Right atrium auricular region (tissue), 2 donors: ENCODE measurements at regions not wholly inside any gene's neighbourhood (a gene's known extent, or its start where the extent isn't known, plus 50 kb on each side); places are given as distances from the start of the nearest gene placed in this dataset.

Experiments
- DNase-seq: peaks from one replicate; pipeline ENCODE4 v3.0.0-alpha.2; 2019; ENCODE audit warnings: low spot score
- H3K27ac ChIP-seq, 2 donors: fragments of 200-600 bp; sonication (generic); 1 replicate in 1 of 2; 2 replicates in 1 of 2; pipeline ENCODE4 v1.5.1; 2016 to 2019
- H3K27me3 ChIP-seq, 2 donors: fragments of 200-600 bp; sonication (generic); one replicate each; pipeline versions ENCODE4 v1.5.1 to v1.6.0; 2017 to 2019
- H3K36me3 ChIP-seq: fragments of 200-600 bp; sonication (generic); one replicate; pipeline ENCODE4 v1.5.1; 2016
- H3K4me1 ChIP-seq, 2 donors: fragments of 200-600 bp; sonication (generic); one replicate each; pipeline versions ENCODE4 v1.5.1 to v1.6.0; 2017 to 2019
- H3K4me3 ChIP-seq, 2 donors: fragments of 200-600 bp; sonication (generic); 1 replicate in 1 of 2; 2 replicates in 1 of 2; pipeline ENCODE4 v1.5.1; 2017 to 2019; ENCODE audit warnings: mild to moderate bottlenecking in 1 of 2, moderate library complexity in 1 of 2
- H3K9me3 ChIP-seq, 2 donors: fragments of 200-600 bp; sonication (generic); one replicate each; pipeline ENCODE4 v1.5.1; 2019
- TF ChIP-seq, protein P1 (sequence below), 2 donors: fragments of 200-600 bp; sonication (generic); IDR thresholded peaks; one replicate each; pipeline ENCODE4 v1.5.1; 2019; ENCODE audit warnings: antibody characterized with exemption in 2 of 2

GRCh38 chr12:113580437-113580836 is 108.8 kb upstream of the LHX5 start:
- DNase-seq: no peak
- TF ChIP-seq, protein P1, sequence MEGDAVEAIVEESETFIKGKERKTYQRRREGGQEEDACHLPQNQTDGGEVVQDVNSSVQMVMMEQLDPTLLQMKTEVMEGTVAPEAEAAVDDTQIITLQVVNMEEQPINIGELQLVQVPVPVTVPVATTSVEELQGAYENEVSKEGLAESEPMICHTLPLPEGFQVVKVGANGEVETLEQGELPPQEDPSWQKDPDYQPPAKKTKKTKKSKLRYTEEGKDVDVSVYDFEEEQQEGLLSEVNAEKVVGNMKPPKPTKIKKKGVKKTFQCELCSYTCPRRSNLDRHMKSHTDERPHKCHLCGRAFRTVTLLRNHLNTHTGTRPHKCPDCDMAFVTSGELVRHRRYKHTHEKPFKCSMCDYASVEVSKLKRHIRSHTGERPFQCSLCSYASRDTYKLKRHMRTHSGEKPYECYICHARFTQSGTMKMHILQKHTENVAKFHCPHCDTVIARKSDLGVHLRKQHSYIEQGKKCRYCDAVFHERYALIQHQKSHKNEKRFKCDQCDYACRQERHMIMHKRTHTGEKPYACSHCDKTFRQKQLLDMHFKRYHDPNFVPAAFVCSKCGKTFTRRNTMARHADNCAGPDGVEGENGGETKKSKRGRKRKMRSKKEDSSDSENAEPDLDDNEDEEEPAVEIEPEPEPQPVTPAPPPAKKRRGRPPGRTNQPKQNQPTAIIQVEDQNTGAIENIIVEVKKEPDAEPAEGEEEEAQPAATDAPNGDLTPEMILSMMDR (IDR thresholded peaks at IDR 0.05): no peak
- Histone ChIP-seq H3K9me3 (peaks cover 0 to 19% of the 10 kb centered on the region in 2 donors), H3K4me1 (no peaks in the 10 kb centered on the region), H3K4me3 (no peak overlapping the region), H3K27ac (no peak overlapping the region), H3K36me3 (no peaks in the 10 kb centered on the region), H3K27me3 (no peaks in the 10 kb centered on the region)

DNA sequence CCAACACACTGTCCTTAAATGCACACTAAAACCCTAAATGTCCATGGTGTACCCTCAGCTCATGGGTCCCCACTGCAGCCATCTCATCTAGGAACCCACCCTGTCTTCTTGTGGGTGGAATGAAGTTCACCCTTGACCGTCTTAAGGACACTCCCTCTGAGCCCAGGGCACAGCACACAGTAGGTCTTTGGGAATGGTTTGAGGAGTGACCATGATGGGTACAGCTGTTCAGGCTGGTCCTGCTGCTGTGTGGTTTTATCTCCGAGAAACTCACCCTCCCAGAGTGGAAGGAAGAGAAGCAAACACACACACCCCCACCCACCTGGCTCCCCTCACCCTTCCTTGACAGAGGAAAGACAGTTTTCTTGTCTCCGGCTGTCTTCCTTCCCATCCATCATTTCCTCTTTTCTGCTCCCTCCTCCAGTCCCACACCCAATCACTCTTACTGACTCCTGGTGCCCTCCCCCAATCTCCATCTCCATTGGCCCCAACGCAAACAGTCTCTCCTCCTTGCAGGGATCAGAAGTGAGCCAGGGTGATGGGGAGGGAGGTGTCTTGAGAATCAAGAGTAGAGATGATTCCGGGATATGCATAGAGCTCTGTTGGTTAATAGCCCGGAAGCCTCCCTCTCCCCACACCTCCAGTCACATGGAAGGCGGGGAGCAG is 105.9 kb upstream of the LHX5 start:
- TF ChIP-seq, protein P1 (IDR thresholded peaks at IDR 0.05): no peak

GRCh38 chr12:113575386-113575785 is 103.7 kb upstream of the LHX5 start:
- no peaks in the 10 kb centered on the region for H3K27me3 ChIP-seq
- H3K36me3 ChIP-seq: no peaks in the 10 kb centered on the region
- H3K4me1 ChIP-seq: no peaks in the 10 kb centered on the region
- DNase-seq: no peak
- no peak overlapping the region for H3K27ac ChIP-seq
- TF ChIP-seq, protein P1 (IDR thresholded peaks at IDR 0.05): no peak
- H3K9me3 ChIP-seq: peaks cover 0 to 2% of the 10 kb centered on the region in 2 donors
- no peak overlapping the region for H3K4me3 ChIP-seq

More for the DNA sequence above, 105.9 kb upstream of the LHX5 start:
- Histone ChIP-seq H3K36me3 (no peaks in the 10 kb centered on the region), H3K4me1 (no peaks in the 10 kb centered on the region), H3K27me3 (no peaks in the 10 kb centered on the region), H3K27ac (no peak overlapping the region), H3K9me3 (peaks cover 0 to 19% of the 10 kb centered on the region in 2 donors), H3K4me3 (no peak overlapping the region)
- DNase-seq: no peak

- no peaks in the 10 kb centered on the region for H3K36me3 ChIP-seq
- H3K4me1 ChIP-seq: no peaks in the 10 kb centered on the region
- no peak overlapping the region for H3K27ac ChIP-seq
- TF ChIP-seq, protein P1 (IDR thresholded peaks at IDR 0.05): no peak
- no peak for DNase-seq
- H3K4me3 ChIP-seq: no peak overlapping the region
- H3K9me3 ChIP-seq: no peaks in the 10 kb centered on the region
- H3K27me3 ChIP-seq: no peaks in the 10 kb centered on the region
Observed at GRCh38 chr12:113573148-113573547, 101.5 kb upstream of the LHX5 start.

GRCh38 chr12:113571713-113572112 is 100.0 kb upstream of the LHX5 start:
- Histone ChIP-seq H3K27ac (no peak overlapping the region), H3K9me3 (no peaks in the 10 kb centered on the region), H3K27me3 (no peaks in the 10 kb centered on the region), H3K4me1 (no peaks in the 10 kb centered on the region), H3K4me3 (no peak overlapping the region), H3K36me3 (no peaks in the 10 kb centered on the region)
- DNase-seq: no peak
- TF ChIP-seq, protein P1 (IDR thresholded peaks at IDR 0.05): no peak

DNA sequence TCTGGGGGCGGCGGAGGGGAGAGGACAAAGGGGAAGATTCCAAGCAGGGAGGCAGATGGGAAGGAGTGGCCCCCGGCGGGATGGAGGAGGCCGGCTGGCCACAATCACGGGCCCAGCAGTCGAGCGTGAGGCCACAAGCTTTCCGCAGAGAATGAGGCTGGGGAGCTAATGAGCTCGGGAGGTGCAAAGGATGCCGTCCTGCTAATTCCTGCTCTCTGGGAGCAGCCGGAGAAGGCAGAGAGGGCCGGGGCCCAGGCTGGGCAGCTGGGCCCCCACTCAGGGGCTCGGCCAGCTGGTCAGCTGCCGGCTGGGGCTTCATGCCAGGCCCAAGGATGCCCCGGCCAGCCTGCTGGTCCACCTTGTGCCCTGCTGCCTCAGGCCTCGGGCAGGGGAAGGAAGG is 98.1 kb upstream of the LHX5 start:
- Histone ChIP-seq H3K4me3 (no peak overlapping the region), H3K27me3 (no peaks in the 10 kb centered on the region)
- TF ChIP-seq, protein P1 (IDR thresholded peaks at IDR 0.05): no peak

More for the DNA sequence above, 98.1 kb upstream of the LHX5 start:
- Histone ChIP-seq H3K27ac (no peak overlapping the region), H3K4me1 (no peaks in the 10 kb centered on the region), H3K36me3 (no peaks in the 10 kb centered on the region), H3K9me3 (no peaks in the 10 kb centered on the region)
- DNase-seq: no peak
